NCI-H446 treated with DMSO at 0.1 percent for 48 hours (cell line): ENCODE measurements at regions not wholly inside any gene's neighbourhood (a gene's known extent, or its start where the extent isn't known, plus 50 kb on each side); places are given as distances from the start of the nearest gene placed in this dataset.

Experiments
- DNase-seq: peaks from one replicate; lab custom pipeline; 2025; lab: John Stamatoyannopoulos, UW

DNA sequence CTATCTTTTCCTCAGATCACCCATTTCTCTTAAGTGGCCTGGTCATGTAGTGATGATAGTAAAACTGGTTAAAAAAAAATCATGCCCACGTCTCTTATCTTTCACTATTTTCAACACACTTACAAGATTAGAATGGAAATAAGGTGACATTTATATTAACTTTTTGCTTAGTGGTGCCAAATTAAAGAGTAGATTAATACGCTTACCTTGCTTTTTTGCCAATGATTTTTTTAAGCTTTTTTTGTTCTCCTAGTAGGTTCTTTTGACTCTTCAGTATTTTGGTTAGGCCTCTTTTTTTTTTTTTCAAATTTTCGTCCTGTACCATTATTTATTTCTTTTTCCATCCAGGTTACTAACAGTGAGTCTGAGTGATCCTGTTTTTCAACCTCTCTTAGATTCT, 147.9 kb downstream of the PTCSC3 start:
- no peak for DNase-seq

DNA sequence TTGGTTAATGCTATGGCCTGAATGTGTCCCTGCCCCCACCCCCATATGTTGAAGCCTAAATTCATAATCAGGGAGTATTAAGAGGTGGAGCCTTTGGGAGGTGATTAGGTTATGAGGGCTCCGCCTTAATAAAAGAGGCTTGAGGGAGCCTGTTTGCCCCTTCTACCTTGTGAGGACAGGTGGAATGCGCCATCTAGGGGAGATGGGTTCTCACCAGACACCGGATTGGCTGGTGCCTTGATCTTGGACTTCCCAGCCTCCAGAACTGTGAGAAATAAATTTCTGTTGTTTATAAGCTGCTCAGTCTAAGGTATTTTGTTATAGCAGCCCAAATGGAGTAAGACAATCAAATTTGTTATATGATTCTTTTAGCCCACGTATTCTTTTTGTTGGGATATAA, 148.3 kb downstream of the PTCSC3 start:
- no peak for DNase-seq

DNA sequence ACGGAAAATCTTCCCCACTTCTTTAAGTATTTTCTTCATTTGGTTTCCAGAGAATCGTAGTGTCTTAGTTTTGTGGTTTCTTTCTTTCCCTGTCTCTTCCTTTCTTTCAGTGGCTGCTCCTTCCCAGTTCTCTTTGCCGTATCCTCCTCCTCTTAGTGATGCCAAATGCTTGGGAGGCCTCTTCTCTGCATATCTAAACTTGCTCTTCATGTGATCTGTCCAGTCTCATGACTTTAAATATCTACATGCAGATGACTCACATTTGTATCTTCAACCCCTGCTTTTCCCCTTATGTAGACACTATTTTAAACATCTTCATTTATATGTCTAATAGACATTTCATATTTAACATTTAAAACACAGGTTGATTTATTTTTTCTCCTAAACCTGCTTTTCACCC, 149.2 kb downstream of the PTCSC3 start:
- no peak for DNase-seq

DNA sequence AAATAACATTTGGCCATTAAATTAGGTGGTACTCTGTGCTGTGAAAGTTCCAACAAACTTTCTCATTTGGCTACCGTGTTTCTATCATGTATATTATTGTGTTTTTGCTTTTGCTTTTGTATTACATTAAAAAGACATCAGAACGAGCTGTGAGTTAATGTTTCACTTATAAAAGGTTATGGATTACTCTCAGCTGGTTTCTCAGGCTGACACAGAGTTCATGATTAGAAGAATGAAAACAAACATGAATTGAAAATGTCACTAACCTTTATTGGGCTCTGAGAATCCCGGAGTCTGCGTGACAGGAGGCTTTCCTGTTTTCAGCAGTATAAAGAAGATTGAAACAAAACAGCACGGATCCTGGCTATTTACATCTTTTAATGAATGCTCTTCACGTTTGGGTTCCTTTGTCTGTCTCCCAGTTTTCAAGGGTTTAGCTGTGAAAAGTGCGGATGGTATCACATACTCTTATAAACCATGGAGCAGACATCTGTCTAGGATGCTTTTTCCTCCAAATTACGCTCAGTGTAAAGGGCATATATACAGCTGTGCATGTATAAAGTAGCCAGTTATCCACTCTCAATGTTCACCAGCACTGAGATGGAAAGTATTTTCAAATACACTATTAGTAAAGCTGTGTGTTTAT, 153.6 kb downstream of the PTCSC3 start:
- DNase-seq: no peak

DNA sequence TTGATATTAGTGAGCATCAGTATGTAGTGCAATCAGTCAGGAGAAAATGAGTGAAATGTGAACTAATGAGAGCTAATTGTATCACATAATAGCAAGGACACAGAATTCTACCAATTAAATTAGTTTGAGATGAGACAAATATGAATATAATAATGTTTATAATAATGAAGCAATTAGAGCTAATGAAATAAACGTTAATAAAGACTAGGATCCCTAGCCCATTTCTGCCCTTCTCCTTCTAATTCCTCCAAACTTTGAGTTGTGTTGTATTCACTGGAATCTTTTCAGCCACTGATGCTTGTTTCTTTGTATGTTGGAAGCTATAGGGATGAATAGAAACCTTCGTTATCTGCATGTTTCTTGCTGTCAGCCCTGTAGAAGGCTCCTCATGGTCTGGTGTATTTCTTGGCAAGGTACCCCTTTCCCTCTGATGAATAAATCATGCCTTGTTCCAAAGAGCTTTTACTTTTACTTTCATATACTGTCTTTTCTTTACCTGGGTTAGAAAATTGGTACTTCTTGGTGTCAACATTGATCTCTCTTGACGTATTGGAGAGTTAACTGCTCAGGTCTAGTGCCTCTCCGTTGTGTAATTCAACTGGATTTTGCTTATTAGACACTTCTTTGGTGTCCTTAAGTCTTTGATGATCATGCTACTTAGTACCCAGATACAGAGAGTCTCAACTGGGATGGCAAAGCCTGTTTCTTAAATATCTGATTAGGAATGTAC, 154.8 kb downstream of the PTCSC3 start:
- DNase-seq: no peak

DNA sequence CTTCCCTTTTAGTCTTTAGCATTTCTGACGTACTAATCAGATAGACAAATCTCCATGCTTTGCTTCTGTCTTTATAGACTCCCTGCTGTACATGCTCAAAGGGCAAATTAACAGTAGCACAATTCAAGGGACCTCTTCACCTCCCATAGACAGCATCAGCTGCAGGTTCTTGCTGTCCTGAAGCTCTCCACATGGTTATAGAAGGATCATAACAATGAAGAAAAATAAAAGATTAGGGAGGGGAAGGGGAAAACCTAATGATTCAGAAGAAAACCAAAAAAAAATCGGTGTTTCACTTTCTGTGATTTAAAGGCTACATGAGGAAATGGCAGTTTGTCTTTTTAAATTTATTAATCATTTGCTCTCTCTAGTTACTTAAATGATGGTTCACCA, 155.5 kb downstream of the PTCSC3 start:
- DNase-seq: no peak

DNA sequence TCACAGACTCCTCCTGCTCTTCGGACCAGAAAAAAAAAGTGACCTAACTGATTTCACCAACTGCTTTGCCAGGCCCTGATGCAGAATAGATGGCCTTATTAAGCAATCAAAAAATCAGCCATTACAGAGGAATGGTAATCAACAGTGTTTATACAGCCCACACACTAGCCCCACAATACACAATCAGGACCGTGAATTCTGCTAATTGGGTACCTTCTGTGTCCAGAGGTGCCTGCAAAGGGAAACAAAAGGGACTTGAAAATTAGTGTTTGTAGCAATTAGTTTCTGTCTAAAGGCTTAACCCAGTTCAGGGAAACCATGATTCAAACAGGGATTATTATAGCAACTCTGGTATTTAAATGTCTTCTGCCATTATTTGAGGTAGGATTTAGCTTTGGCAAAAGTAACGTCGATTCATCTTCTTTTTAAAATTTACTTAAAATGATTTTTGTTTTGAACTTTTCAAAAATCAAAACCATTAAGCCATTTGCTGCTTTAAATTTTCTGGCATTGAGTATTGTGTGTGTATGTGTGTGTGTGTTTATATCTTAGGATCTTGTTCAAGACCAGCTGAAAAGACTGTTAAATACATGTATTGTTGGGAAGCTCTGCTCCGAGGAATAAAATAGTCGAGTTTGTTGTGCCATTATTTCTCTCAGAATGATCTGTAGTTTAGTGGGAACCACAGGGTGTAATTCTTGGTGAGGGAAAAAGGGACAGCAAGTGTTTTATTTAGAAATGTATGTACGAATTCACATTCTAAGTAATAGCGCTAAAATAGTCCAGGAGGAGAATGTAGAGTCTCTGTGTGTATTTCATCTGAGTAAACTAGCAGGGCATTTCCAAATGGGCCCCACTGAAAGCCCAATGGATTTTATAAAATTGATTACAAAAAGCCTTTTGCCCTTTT, 156.1 kb downstream of the PTCSC3 start:
- no peak for DNase-seq

DNA sequence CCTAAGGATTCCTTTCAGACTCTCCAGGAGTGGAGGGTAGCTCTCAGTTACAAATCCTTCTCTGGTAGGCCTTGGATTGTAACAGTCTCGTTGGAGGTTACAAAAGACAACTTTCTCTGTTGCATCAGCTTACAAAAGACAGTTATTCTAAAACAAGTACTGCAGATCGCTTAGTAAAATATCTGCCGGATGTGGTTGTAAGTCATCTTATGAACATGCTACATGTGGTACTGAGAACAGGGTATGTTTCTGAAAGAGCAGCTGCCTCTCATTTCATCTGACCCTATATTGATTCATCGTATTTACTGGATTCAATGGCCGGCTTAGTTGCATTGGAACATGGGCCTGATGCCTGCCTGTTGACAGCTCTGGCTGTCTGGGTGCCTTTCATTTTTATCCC, 157.4 kb downstream of the PTCSC3 start:
- DNase-seq: no peak

DNA sequence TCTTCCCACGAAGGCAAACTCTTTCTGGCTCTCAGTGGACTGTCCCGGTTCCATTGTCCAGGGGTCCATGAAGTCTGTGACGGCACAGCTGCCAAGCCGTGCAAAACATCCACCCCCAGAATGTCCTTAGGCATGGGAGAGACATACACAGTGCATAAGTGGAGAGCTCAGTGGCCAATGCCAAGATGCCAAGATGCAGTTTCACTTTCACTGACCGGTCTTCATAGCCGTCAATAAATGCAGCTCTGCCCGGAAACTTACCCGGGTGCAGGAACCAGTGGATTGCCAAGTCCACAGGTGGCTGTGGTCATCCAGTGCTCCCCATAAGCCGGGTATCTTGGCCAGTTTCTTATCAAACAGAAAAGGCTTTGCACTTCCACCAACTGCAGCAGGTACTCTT, 162.3 kb downstream of the PTCSC3 start:
- DNase-seq: no peak

DNA sequence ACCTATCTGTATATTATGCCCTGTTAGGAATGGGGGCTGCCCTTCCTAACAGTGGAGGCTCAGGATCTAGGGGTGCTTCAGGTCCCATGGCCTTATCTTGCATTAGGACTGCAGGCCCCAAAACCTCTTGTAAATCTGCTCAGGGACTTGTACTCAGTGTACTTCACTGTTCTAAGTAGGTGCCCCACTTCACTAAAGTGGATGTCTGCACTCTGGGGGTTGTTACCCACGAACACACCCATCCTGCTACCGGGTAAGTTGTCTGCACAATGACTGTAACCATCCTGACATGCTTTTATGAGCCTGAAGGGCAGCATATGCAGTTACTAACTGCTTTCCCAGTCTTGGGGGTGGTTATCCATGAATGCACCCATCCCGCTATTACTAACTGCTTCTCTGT, 163.0 kb downstream of the PTCSC3 start:
- DNase-seq: no peak

DNA sequence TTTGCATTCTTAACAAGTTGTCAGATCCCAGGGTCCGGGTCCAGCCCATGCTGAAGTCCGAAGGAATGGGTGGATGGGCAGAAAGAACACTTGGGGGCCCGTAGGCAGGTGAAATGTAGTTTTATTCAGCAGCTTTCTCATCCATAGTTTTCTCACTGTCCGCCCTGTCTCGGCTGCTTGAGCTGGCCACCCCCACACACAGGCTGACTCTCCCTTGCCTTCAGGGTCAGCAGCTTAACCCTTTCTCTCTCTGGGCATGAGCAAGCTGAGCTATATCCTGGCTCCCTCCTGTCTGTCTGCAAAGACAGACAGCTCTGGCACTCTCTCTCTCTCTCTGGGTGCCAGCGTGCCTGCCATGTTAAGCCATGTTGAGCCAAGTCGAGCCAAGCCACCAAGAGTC, 163.9 kb downstream of the PTCSC3 start:
- no peak for DNase-seq

DNA sequence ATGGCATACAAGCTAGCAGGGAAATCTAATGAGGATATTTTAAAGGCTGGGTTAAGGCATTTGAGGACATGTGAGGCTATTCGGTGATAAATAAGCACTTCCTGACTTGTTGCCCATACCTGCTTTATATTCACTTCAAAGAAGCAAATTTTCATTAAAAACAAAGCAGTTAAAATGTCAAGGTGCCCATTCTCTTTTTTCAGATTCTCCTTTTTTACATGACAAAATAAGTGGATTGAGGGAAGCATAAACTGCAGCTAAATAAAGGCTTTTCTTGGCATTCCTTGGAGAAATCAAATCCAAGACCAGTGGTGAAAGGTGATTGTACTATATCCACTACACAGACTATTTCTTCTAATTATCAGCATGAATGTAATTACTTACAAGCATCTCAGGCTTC, 166.9 kb downstream of the PTCSC3 start:
- DNase-seq: no peak

DNA sequence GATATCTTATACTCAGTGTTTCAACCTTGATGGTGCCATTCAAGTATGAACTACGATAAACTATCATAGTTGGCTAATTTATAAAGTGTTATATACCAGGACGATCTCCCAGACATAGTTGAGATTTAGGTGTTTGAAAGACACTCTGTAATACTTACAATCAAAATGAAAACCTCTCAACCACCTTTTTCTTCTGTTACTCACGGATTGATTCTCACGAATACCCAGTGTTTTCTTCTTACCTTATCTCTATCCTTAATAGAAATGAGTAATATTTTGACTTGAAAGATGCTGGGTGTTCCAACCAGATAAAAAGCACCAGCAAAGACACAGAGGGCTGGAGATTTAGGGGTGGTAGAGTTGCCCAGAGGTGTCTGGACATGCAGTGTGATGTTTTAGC, 169.9 kb downstream of the PTCSC3 start:
- DNase-seq: no peak

DNA sequence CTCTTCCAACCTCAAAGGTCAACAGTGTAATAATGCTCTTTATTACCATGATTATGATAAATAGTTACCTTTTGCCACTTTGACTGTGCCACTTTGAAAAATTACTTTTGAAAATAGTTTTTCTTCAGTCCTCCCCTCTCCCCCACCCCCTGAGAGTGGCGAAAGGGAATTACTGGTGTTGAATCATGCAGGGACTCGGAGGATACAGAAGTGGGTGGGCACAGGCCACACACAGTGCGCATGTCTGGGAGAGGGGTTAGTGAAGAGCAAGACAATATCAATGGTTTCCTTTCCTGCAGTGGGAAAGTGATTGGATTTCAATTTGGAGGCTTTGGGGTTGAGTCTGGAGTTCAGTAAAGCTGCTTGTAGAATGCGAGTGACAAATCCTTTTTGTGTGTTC, 170.9 kb downstream of the PTCSC3 start:
- no peak for DNase-seq

DNA sequence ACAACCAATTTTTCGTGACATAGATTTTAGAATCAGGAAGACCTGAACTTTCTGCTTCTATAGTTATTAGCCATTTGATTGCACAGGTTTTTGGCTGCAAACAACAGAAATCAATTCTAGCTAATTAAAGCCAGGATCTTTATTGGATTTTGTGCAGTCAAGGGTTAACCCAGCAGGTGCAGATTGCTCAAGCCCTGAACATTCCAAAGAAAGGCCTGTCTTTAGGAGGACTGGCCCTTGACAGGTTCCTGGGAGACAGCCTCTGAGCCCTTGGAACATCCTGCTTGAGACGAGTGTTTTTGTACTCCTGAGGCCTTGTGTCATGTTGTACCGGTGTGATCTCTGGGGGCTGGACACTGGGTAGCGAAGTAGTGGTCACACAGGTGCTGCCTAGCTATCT, 174.6 kb downstream of the PTCSC3 start:
- DNase-seq: no peak

DNA sequence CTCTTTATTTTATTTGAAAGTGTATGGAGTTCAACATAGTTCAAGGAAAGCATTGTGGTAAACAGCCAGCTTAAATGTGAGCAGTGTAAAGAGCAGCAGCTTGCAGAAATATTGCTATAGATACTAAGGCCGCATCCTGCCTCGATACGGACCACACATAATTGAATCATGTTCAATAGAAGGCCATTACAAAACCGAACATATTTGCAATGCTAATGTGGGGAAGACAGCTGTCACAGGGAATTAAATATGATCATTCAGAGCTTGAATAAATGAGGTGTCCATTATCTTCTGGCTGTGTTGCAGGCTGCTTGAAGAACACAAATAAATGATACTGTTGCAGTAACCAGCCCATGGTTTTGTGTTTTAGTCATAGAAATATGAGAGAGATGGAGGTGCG, 173.2 kb downstream of the BRMS1L start:
- DNase-seq: no peak

DNA sequence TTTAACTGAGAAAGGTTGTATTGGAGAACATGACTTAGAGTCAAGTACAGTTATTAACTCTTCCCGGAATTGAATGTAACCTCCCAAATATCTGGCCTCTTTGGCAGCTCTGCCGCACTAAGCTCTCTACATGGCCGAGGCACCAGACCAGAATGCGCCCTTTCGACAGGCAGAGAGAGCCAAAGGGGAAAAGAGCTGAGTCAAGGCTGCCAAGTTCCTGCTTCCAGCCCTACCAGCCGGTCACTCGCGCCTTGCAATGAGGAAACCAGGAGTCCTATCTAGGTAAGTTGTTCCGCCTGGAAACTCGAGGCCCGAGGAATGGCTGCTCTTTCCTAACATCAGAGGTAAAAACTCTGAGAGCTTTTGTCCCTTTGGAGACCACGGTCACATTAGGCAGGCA, 172.2 kb downstream of the BRMS1L start:
- DNase-seq: no peak

DNA sequence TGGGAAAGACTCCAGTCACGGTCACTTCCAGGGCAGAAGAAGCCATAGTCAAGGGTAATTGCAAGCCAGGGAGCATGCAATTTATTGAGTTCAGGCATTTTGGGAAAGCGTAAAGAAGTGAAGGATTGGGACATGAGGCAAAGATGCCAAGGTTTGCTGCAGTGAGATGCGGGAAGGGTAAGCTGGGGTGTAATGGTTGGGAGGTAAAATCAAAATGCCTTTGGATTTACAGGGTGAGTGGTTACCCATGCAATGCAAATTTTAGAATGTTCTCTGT, 167.5 kb downstream of the BRMS1L start:
- DNase-seq: no peak

DNA sequence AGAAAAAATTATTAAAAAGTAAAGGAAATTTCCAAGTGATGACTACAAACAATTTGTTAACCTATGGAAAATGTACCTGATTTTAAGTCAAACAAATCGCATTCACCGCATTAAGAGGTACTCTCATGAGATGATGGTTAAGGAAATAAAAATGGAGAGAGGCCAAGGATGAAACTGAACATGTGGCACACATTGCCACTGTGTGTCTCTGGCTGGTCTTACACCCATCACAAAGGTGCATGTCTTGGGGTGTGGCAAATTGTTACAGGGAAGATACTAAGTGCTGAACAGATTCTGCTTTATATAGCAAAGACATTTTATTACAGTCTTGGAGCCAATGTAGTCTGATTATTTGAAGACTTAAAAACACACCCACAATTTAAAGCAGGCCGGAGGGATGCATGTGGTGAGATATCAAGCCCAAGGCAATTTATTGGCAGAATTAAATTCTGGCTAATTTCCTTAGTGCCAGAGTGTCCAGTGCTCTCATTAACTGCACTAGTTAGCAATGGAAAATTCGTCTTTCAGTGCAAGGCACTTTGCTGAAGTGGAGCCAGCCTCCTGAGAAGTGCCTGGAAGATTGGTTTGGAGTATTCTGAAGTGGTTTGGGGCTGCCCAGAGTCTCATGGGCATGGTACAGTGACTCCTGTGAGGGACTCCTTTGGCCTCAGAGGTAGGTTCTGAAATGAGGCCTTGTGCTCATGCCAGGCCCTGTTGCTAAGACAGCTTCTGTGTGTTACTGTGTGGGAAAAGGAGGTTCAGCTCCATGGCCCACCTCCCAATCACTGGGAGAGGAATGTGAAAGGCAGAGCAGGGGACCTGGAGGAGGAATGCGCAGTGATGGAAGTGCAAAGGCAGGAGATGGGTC, 166.9 kb downstream of the BRMS1L start:
- peak; percentile 22 for DNase-seq

DNA sequence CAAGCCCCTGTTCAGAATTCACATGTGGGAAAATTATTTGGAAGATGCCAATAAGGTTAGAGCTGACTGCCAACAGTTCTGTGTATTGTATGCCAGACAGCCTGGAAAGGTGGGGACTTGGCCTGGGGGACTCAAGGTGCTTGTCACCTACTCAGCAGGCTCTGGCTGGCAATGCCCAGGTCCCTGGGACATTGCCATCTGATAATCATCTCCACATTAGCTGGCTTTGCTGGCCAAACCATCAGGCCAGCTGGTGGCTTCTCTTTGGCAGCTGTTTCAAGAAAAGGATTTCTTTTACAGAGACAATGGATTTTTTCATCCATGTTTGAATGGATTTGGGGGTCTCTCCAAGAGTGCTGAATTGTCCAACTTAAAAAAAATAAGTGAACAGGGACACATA, 165.2 kb downstream of the BRMS1L start:
- peak; percentile 66 for DNase-seq

DNA sequence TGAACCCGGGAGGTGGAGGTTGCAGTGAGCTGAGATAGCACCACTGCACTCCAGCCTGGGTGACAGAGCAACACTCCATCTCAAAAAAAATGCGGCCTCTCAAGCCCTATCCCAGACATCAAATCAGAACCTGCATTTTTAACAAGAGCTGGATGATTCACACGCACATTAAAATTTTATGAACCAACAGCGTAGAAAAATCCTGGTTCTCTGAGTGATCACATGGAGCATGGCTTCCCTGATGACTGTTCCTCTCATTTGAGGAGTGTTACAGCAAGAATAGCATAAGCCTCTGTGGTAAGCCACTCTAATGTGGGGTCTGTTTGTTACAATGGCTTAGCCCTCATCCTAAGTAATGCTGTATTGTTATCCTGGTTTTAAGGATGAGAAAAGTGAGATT, 163.6 kb downstream of the BRMS1L start:
- no peak for DNase-seq

DNA sequence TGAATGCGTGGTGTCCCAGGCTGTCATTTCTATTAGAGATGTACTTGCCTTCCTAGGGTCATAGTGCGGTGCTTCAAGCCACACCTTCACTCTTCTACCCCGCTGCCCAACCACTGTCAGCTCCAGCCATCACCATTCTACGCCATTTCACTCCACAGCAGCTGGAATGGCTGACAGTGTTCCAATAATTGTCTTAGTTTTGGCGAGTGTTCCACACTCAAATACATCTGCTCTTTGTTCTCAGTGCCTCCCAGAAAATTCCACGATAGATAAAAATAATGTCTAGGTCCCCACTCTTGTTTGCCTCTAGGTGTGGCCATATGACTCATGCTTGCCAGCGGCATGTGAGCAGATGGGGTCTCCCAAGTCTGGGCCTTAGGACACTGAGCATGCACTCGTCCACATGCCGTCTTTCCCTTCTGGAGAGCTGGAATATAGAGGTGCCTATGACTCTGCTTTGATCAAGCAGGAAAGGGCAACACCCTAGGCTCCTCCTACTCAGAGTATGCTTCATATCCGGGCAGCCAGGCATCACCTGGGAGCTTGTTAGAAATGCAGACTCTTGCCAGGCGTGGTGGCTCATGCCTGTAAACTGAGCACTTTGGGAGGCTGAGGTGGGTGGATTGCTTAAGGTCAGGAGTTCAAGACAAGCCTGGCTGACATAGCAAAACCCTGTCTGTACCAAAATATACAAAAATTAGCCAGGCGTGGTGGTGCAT, 163.0 kb downstream of the BRMS1L start:
- DNase-seq: no peak
